Activated CD4-positive, alpha-beta T cell treated with anti-CD3 and anti-CD28 coated beads, Interleukin-10, Interleukin-2, amounts not matched to agents 100 ng/mL and 50 ng/mL, durations not matched to agents 16 hours and 8 hours (primary cell): ENCODE measurements at regions not wholly inside any gene's neighbourhood (a gene's known extent, or its start where the extent isn't known, plus 50 kb on each side); places are given as distances from the start of the nearest gene placed in this dataset.
"Not testable (repeated sequence)": the region's sequence is repeated elsewhere in the genome, so short reads cannot be mapped to it uniquely, and the experiment has no call there.

Experiments
- DNase-seq: peaks from one replicate; pipeline ENCODE4 v3.0.0-alpha.2; 2020

GRCh38 chr16:15192813-15193212 is 98.7 kb upstream of the RRN3 start:
- DNase-seq = not testable (repeated sequence)

GRCh38 chr16:15192197-15192596 is 98.1 kb upstream of the RRN3 start:
- not testable (repeated sequence) for DNase-seq

GRCh38 chr16:15189478-15189877 is 95.4 kb upstream of the RRN3 start:
- DNase-seq = not testable (repeated sequence)
